ENCODE measurements at regions not wholly inside any gene's neighbourhood (a gene's known extent, or its start where the extent isn't known, plus 50 kb on each side); places are given as distances from the start of the nearest gene placed in this dataset.
"Not testable (repeated sequence)": the region's sequence is repeated elsewhere in the genome, so short reads cannot be mapped to it uniquely, and the experiment has no call there.

- peak; percentile 63 to 78 (median 69) for DNase-seq (ENCODE audit: low read depth in 4 of 4, low spot score in 2 of 4)
These were observed 97.7 kb upstream of the IPO5 start for GRCh38 chr13:97855570-97856303.

GRCh38 chr13:97856304-97856675, 97.2 kb upstream of the IPO5 start:
- no peak for DNase-seq (ENCODE audit: low read depth in 4 of 4, low spot score in 2 of 4)

- no peak for DNase-seq (ENCODE audit: low read depth in 4 of 4, low spot score in 2 of 4)
These were observed 95.3 kb upstream of the IPO5 start for GRCh38 chr13:97858161-97858560.

GRCh38 chr13:97866346-97866745, 87.1 kb upstream of the IPO5 start:
- DNase-seq (ENCODE audit: low read depth in 4 of 4, low spot score in 2 of 4), result no peak

- no peak for DNase-seq (ENCODE audit: low read depth in 4 of 4, low spot score in 2 of 4)
These were observed 86.7 kb upstream of the IPO5 start for GRCh38 chr13:97866751-97867150.

- DNase-seq (ENCODE audit: low read depth in 4 of 4, low spot score in 2 of 4), result no peak
These were observed 80.1 kb upstream of the IPO5 start for GRCh38 chr13:97873398-97873797.

GRCh38 chr13:97875218-97875617, 78.3 kb upstream of the IPO5 start:
- DNase-seq (ENCODE audit: low read depth in 4 of 4, low spot score in 2 of 4), result no peak

GRCh38 chr13:97875911-97876310, 77.6 kb upstream of the IPO5 start:
- DNase-seq (ENCODE audit: low read depth in 4 of 4, low spot score in 2 of 4), result no peak

GRCh38 chr13:97878431-97879375, 74.8 kb upstream of the IPO5 start:
- DNase-seq (ENCODE audit: low read depth in 4 of 4, low spot score in 2 of 4), result no peak

GRCh38 chr13:97879646-97880310, 73.7 kb upstream of the IPO5 start:
- DNase-seq (ENCODE audit: low read depth in 4 of 4, low spot score in 2 of 4), result no peak

- DNase-seq (ENCODE audit: low read depth in 4 of 4, low spot score in 2 of 4), result no peak
These were observed 73.2 kb upstream of the IPO5 start for GRCh38 chr13:97880311-97880675.

- no peak for DNase-seq (ENCODE audit: low read depth in 4 of 4, low spot score in 2 of 4)
These were observed 71.9 kb upstream of the IPO5 start for GRCh38 chr13:97881556-97881955.

GRCh38 chr13:97883396-97883795, 70.1 kb upstream of the IPO5 start:
- no peak for DNase-seq (ENCODE audit: low read depth in 4 of 4, low spot score in 2 of 4)

GRCh38 chr13:97884707-97885468, 68.6 kb upstream of the IPO5 start:
- DNase-seq (ENCODE audit: low read depth in 4 of 4, low spot score in 2 of 4), result no peak

GRCh38 chr13:97885641-97886040, 67.8 kb upstream of the IPO5 start:
- no peak for DNase-seq (ENCODE audit: low read depth in 4 of 4, low spot score in 2 of 4)

GRCh38 chr13:97889803-97890202, 63.7 kb upstream of the IPO5 start:
- DNase-seq (ENCODE audit: low read depth in 4 of 4, low spot score in 2 of 4), result no peak

GRCh38 chr13:97890573-97890972, 62.9 kb upstream of the IPO5 start:
- DNase-seq (ENCODE audit: low read depth in 4 of 4, low spot score in 2 of 4), result no peak

GRCh38 chr13:97891964-97892363, 61.5 kb upstream of the IPO5 start:
- not testable (repeated sequence) for DNase-seq (ENCODE audit: low read depth in 4 of 4, low spot score in 2 of 4)

- no peak for DNase-seq (ENCODE audit: low read depth in 4 of 4, low spot score in 2 of 4)
These were observed 60.8 kb upstream of the IPO5 start for GRCh38 chr13:97892717-97893116.

- DNase-seq (ENCODE audit: low read depth in 4 of 4, low spot score in 2 of 4), result no peak
These were observed 58.1 kb upstream of the IPO5 start for GRCh38 chr13:97895383-97895782.

GRCh38 chr13:97896446-97896845, 57.0 kb upstream of the IPO5 start:
- no peak for DNase-seq (ENCODE audit: low read depth in 4 of 4, low spot score in 2 of 4)

All from left renal cortex interstitium (tissue), 4 donors.